Panc1 (cell line): ENCODE measurements at regions not wholly inside any gene's neighbourhood (a gene's known extent, or its start where the extent isn't known, plus 50 kb on each side); places are given as distances from the start of the nearest gene placed in this dataset.

ENCODE experiments used
- ATAC-seq: fragments of 200-7000 bp; cut with Tn5 transposase; 2 replicates; pipeline ENCODE4 v1.9.1; 2020; ENCODE audit warnings: mild to moderate bottlenecking, moderate library complexity
- BruUV-seq: library from RNA; stranded (reverse); fragments of 400-500 nt; replicated peaks from 2 replicates; lab custom pipeline; 2021; lab: Mats Ljungman, UMichigan
- CTCF ChIA-PET: fragments of 300-600 bp; sonication (Branson Sonifier 250); formaldehyde crosslinking; loops from one replicate; lab custom pipeline; 2022; ENCODE audit warnings: antibody characterized with exemption; lab: Charles Lee
- POLR2A ChIA-PET: fragments of 300-600 bp; sonication (Branson Sonifier 250); formaldehyde crosslinking; loops from one replicate; lab custom pipeline; 2022; ENCODE audit warnings: antibody characterized with exemption; lab: Charles Lee
- DNase-seq: peaks from one replicate; pipeline ENCODE4 v3.0.0-alpha.2; 2010; ENCODE audit warnings: low read depth, low spot score
- H3K27ac ChIP-seq: 2 replicates; pipeline ENCODE4 v1.5.1; 2011; ENCODE audit warnings: mild to moderate bottlenecking, low read length, inconsistent platforms
- H3K27me3 ChIP-seq: fragments of 200-500 bp; sonication (Bioruptor generic); 2 replicates; pipeline ENCODE4 v1.6.0; 2014; ENCODE audit warnings: low read length, inconsistent platforms; ENCODE audit not compliant: control insufficient read depth, insufficient read depth
- H3K36me3 ChIP-seq: fragments of 200-500 bp; sonication (Bioruptor generic); 2 replicates; pipeline ENCODE4 v1.5.1; 2014; ENCODE audit warnings: inconsistent platforms, mild to moderate bottlenecking, low read length, moderate library complexity; ENCODE audit not compliant: control insufficient read depth, insufficient read depth
- H3K4me1 ChIP-seq: 2 replicates; pipeline ENCODE4 v1.5.1; 2011; ENCODE audit warnings: inconsistent platforms, mild to moderate bottlenecking, low read length, moderate library complexity; ENCODE audit not compliant: control insufficient read depth, insufficient read depth
- H3K4me3 ChIP-seq, 2 experiments: 2 replicates each; pipeline ENCODE4 v1.5.1; 2011 to 2012; ENCODE audit warnings: low read depth in 2 of 2, low read length in 2 of 2, mild to moderate bottlenecking in 2 of 2, inconsistent platforms in 1 of 2, moderate library complexity in 1 of 2
- H3K9me3 ChIP-seq: fragments of 200-500 bp; sonication (Bioruptor generic); 2 replicates; pipeline ENCODE4 v1.5.1; 2014; ENCODE audit warnings: low read depth, mild to moderate bottlenecking, inconsistent platforms, low read length, moderate library complexity; ENCODE audit not compliant: control insufficient read depth, insufficient read depth
- CTCF ChIP-seq: fragments of 450-650 bp; IDR thresholded peaks from 2 replicates; pipeline ENCODE4 v1.5.1; 2017; ENCODE audit warnings: mild to moderate bottlenecking
- POLR2AphosphoS5 ChIP-seq: IDR thresholded peaks from 2 replicates; pipeline ENCODE4 v1.6.1; 2012; ENCODE audit warnings: mild to moderate bottlenecking, low read depth, low read length, moderate library complexity
- REST ChIP-seq, 2 experiments: IDR thresholded peaks; 2 replicates each; pipeline ENCODE4 v1.6.1; 2011 to 2012; ENCODE audit warnings: low read depth in 2 of 2, control low read depth in 1 of 2, low read length in 1 of 2, mild to moderate bottlenecking in 1 of 2, moderate library complexity in 1 of 2; ENCODE audit not compliant: insufficient read depth in 1 of 2
- SIN3A ChIP-seq: IDR thresholded peaks from 2 replicates; pipeline ENCODE4 v1.6.1; 2012; ENCODE audit warnings: low read depth, mild to moderate bottlenecking, low read length, moderate library complexity, borderline replicate concordance; ENCODE audit not compliant: insufficient read depth
- TCF7L2 ChIP-seq: IDR thresholded peaks from 2 replicates; pipeline ENCODE4 v1.6.1; 2011; ENCODE audit warnings: mild to moderate bottlenecking, low read depth, low read length, inconsistent platforms
- in situ Hi-C: cut with HindIII; loops from 2 replicates; pipeline ENCODE4 v1.10.0; 2016; ENCODE audit warnings: low sequenced_read_pairs, low pct_unique_long_range_greater_than_20kb
- intact Hi-C: fragments of 100-400 bp; cut with micrococcal nuclease; formaldehyde crosslinking; loops from one replicate; pipeline ENCODE4 v1.10.0; 2022; ENCODE audit not compliant: unreplicated experiment

- CTCF ChIA-PET = no interaction called here
- TF ChIP-seq TCF7L2 = no peak
- TF ChIP-seq POLR2AphosphoS5 = no peak
- no peak for TF ChIP-seq SIN3A
- no peak for TF ChIP-seq REST (IDR thresholded peaks at IDR 0.05; ENCODE audit: insufficient read depth in 1 of 2, low read depth in 2 of 2, low read length in 1 of 2)
- no peak for TF ChIP-seq CTCF
- POLR2A ChIA-PET = no interaction called here
- no peak overlapping the region for H3K4me3 ChIP-seq
- H3K36me3 ChIP-seq = no peaks in the 10 kb centered on the region
- no peak for DNase-seq
- BruUV-seq = no TSS peak
- no peaks in the 10 kb centered on the region for H3K9me3 ChIP-seq
- H3K27me3 ChIP-seq = no peaks in the 10 kb centered on the region
- no peak for ATAC-seq
- H3K4me1 ChIP-seq = no peaks in the 10 kb centered on the region
- intact Hi-C loops = no loop called here
- H3K27ac ChIP-seq = no peak overlapping the region
- in situ Hi-C loops = no loop called here
These were observed 126.1 kb downstream of the TUSC7 start for GRCh38 chr3:116835658-116836057.

GRCh38 chr3:116836286-116836685 lies 126.7 kb downstream of the TUSC7 start:
- Histone ChIP-seq H3K36me3 (no peaks in the 10 kb centered on the region), H3K27me3 (no peaks in the 10 kb centered on the region), H3K4me1 (no peaks in the 10 kb centered on the region), H3K27ac (no peak overlapping the region), H3K4me3 (no peak overlapping the region), H3K9me3 (no peaks in the 10 kb centered on the region)
- BruUV-seq = no TSS peak
- CTCF ChIA-PET = no interaction called here
- ATAC-seq = no peak
- intact Hi-C loops = no loop called here
- in situ Hi-C loops = no loop called here
- POLR2A ChIA-PET = no interaction called here
- TF ChIP-seq CTCF = no peak
- no peak for DNase-seq

- intact Hi-C loops (no loop called here), in situ Hi-C loops (no loop called here)
- Histone ChIP-seq H3K4me3 (no peak overlapping the region), H3K27ac (no peak overlapping the region), H3K36me3 (no peaks in the 10 kb centered on the region), H3K4me1 (no peaks in the 10 kb centered on the region), H3K9me3 (no peaks in the 10 kb centered on the region), H3K27me3 (no peaks in the 10 kb centered on the region)
- DNase-seq (no peak), ATAC-seq (no peak)
- no peak for TF ChIP-seq SIN3A
- TF ChIP-seq TCF7L2 = no peak
- TF ChIP-seq POLR2AphosphoS5 = no peak
- no peak for TF ChIP-seq CTCF
- TF ChIP-seq REST (IDR thresholded peaks at IDR 0.05; ENCODE audit: insufficient read depth in 1 of 2, low read depth in 2 of 2, low read length in 1 of 2) = no peak
- CTCF ChIA-PET = no interaction called here
- POLR2A ChIA-PET = no interaction called here
- no TSS peak for BruUV-seq
These were observed 127.9 kb downstream of the TUSC7 start for GRCh38 chr3:116837483-116837882.
